Hematopoietic multipotent progenitor cell treated with erythropoietin and hydrocortisone succinate and interleukin-3 and kit ligand, for 15 days (in vitro differentiated cells): ENCODE measurements at regions not wholly inside any gene's neighbourhood (a gene's known extent, or its start where the extent isn't known, plus 50 kb on each side); places are given as distances from the start of the nearest gene placed in this dataset.

Source experiments
- DNase-seq: peaks from one replicate; pipeline ENCODE4 v3.0.0-alpha.2; 2015; ENCODE audit warnings: low spot score

- no peak for DNase-seq
Measured at GRCh38 chr12:4015225-4016091, 142.3 kb upstream of the PARP11 start.

- DNase-seq = no peak
Measured at GRCh38 chr12:4014858-4015224, 141.6 kb upstream of the PARP11 start.

GRCh38 chr12:4014444-4014843, 141.2 kb upstream of the PARP11 start:
- DNase-seq = no peak

- no peak for DNase-seq
Measured at GRCh38 chr12:4012977-4013968, 140.1 kb upstream of the PARP11 start.

GRCh38 chr12:4012073-4012472, 138.9 kb upstream of the PARP11 start:
- no peak for DNase-seq

GRCh38 chr12:4011597-4011996, 138.4 kb upstream of the PARP11 start:
- DNase-seq = no peak

GRCh38 chr12:4009979-4010704, 136.9 kb upstream of the PARP11 start:
- no peak for DNase-seq

GRCh38 chr12:4006743-4007142, 133.5 kb upstream of the PARP11 start:
- no peak for DNase-seq

GRCh38 chr12:4005851-4006430, 132.7 kb upstream of the PARP11 start:
- DNase-seq = no peak

GRCh38 chr12:4003576-4003975, 130.4 kb upstream of the PARP11 start:
- no peak for DNase-seq

- DNase-seq = no peak
Measured at GRCh38 chr12:4002601-4003000, 129.4 kb upstream of the PARP11 start.

- DNase-seq = no peak
Measured at GRCh38 chr12:4001841-4002240, 128.6 kb upstream of the PARP11 start.

GRCh38 chr12:4001031-4001430, 127.8 kb upstream of the PARP11 start:
- DNase-seq = no peak

GRCh38 chr12:3999904-4000303, 126.7 kb upstream of the PARP11 start:
- DNase-seq = no peak

- no peak for DNase-seq
Measured at GRCh38 chr12:3998968-3999792, 126.0 kb upstream of the PARP11 start.

- no peak for DNase-seq
Measured at GRCh38 chr12:3998397-3998796, 125.2 kb upstream of the PARP11 start.

GRCh38 chr12:3996322-3996721, 123.1 kb upstream of the PARP11 start:
- no peak for DNase-seq

GRCh38 chr12:3995306-3995705, 122.1 kb upstream of the PARP11 start:
- no peak for DNase-seq

GRCh38 chr12:3994500-3994899, 121.3 kb upstream of the PARP11 start:
- DNase-seq = no peak

- DNase-seq = no peak
Measured at GRCh38 chr12:3992945-3993344, 119.7 kb upstream of the PARP11 start.
